K562 (cell line): ENCODE measurements at regions not wholly inside any gene's neighbourhood (a gene's known extent, or its start where the extent isn't known, plus 50 kb on each side); places are given as distances from the start of the nearest gene placed in this dataset.

Source experiments
- ATAC-seq: fragments of 200-7000 bp; cut with Tn5 transposase; 3 replicates; pipeline ENCODE4 v1.9.1; 2020; ENCODE audit warnings: moderate library complexity
- BruUV-seq: library from RNA; stranded (reverse); fragments of 400-500 nt; replicated peaks from 2 replicates; lab custom pipeline; 2021; lab: Mats Ljungman, UMichigan
- CTCF ChIA-PET: fragments of 300-600 bp; formaldehyde crosslinking; extraction: SDS; loops from one replicate; lab custom pipeline; 2021; ENCODE audit warnings: low intra/inter-chr PET ratio; lab: Yijun Ruan, JAX
- POLR2A ChIA-PET: fragments of 300-600, 350-650 bp; sonication (Branson Sonifier 250); formaldehyde crosslinking; extraction: SDS; loops from one replicate; lab custom pipeline; 2021; ENCODE audit warnings: antibody characterized with exemption, inconsistent platforms; lab: Yijun Ruan, JAX
- DNase-seq, 4 experiments: peaks; one replicate each; pipeline versions ENCODE4 v3.0.0 to v3.0.0-alpha.2; 2011 to 2018; ENCODE audit warnings: low spot score in 3 of 4, mixed read lengths in 3 of 4; ENCODE audit errors: extremely low read depth in 1 of 4
- FAIRE-seq: peaks from 2 replicates; lab custom pipeline; 2011; peaks lifted over from hg19 to GRCh38; lab: Jason Lieb, UNC
- H2AFZ ChIP-seq: 2 replicates; pipeline ENCODE4 v1.6.0; 2011; ENCODE audit warnings: low read depth, low read length, control low read depth, inconsistent platforms
- H3K27ac ChIP-seq: fragments of 200-600 bp; 3 replicates; pipeline ENCODE4 v1.8.0; 2011; ENCODE audit warnings: low read depth, mild to moderate bottlenecking, control low read depth, inconsistent platforms, low read length, moderate library complexity, mixed read lengths; ENCODE audit errors: extremely low read depth
- H3K27me3 ChIP-seq, 2 experiments: fragments of 300-600 bp in 1 of 2; 2 replicates in 1 of 2; 3 replicates in 1 of 2; pipeline versions ENCODE4 v1.6.0 to v1.8.0; 2011; ENCODE audit warnings: inconsistent platforms in 2 of 2, low read length in 2 of 2, mild to moderate bottlenecking in 1 of 2, mixed read lengths in 1 of 2, moderate library complexity in 1 of 2; ENCODE audit not compliant: control insufficient read depth in 2 of 2, insufficient read depth in 2 of 2
- H3K36me3 ChIP-seq: fragments of 300-600 bp; 3 replicates; pipeline ENCODE4 v1.8.0; 2011; ENCODE audit warnings: mild to moderate bottlenecking, low read length, inconsistent platforms; ENCODE audit not compliant: control insufficient read depth, insufficient read depth
- H3K4me1 ChIP-seq, 2 experiments: fragments of 200-600 bp in 1 of 2; replicated peaks in 1 of 2; 2 replicates in 1 of 2; 3 replicates in 1 of 2; pipeline versions ENCODE4 v1.5.1 to v1.8.0; 2011; ENCODE audit warnings: inconsistent platforms in 2 of 2, low read length in 2 of 2, mild to moderate bottlenecking in 1 of 2, mixed read lengths in 1 of 2, moderate library complexity in 1 of 2; ENCODE audit not compliant: control insufficient read depth in 2 of 2, insufficient read depth in 2 of 2
- H3K4me2 ChIP-seq: 2 replicates; pipeline ENCODE4 v1.6.1; 2011; ENCODE audit warnings: low read length, control low read depth, inconsistent platforms, mixed read lengths; ENCODE audit not compliant: insufficient read depth
- H3K4me3 ChIP-seq: fragments of 200-600 bp; sonication (generic), shearing (Covaris generic); 2 replicates; pipeline ENCODE4 v1.5.1; 2016; ENCODE audit warnings: control low read depth, inconsistent platforms
- H3K79me2 ChIP-seq: fragments of 200-600 bp; 3 replicates; pipeline ENCODE4 v1.8.0; 2011; ENCODE audit warnings: low read length, inconsistent platforms; ENCODE audit not compliant: control insufficient read depth, insufficient read depth
- H3K9ac ChIP-seq, 2 experiments: 2 replicates each; pipeline versions ENCODE4 v1.6.0 to v1.6.1; 2011; ENCODE audit warnings: low read depth in 2 of 2, low read length in 2 of 2, control low read depth in 1 of 2, inconsistent platforms in 1 of 2, mild to moderate bottlenecking in 1 of 2, mixed read lengths in 1 of 2; ENCODE audit not compliant: insufficient read depth in 1 of 2
- H3K9me1 ChIP-seq: one replicate; pipeline ENCODE4 v1.6.0; 2011; ENCODE audit warnings: inconsistent platforms, mild to moderate bottlenecking, low read length, moderate library complexity; ENCODE audit not compliant: control insufficient read depth, insufficient read depth
- H3K9me3 ChIP-seq: replicated peaks from 2 replicates; pipeline ENCODE4 v1.5.1; 2011; ENCODE audit warnings: low read depth, low read length, inconsistent platforms; ENCODE audit not compliant: control insufficient read depth, insufficient read depth
- H4K20me1 ChIP-seq: replicated peaks from 2 replicates; pipeline ENCODE4 v1.6.1; 2011; ENCODE audit warnings: low read length, inconsistent platforms, mixed read lengths; ENCODE audit not compliant: control insufficient read depth, insufficient read depth
- EP300 ChIP-seq: IDR thresholded peaks from 2 replicates; pipeline ENCODE4 v1.6.1; 2012; ENCODE audit warnings: low read length, improper control_type of control experiment
- NFATC3 ChIP-seq: fragments of 450-650 bp; IDR thresholded peaks from 2 replicates; pipeline ENCODE4 v1.6.1; 2017; ENCODE audit warnings: mild to moderate bottlenecking
- PHF8 ChIP-seq: fragments of 200-600 bp; sonication (generic); IDR thresholded peaks from 2 replicates; pipeline ENCODE4 v1.6.1; 2012; ENCODE audit warnings: mixed run types, mild to moderate bottlenecking, inconsistent platforms, low read length, moderate library complexity, borderline replicate concordance
- SAFB2 ChIP-seq: fragments of 200-400 bp; formaldehyde crosslinking; IDR thresholded peaks from 2 replicates; pipeline ENCODE4 v1.6.1; 2018; ENCODE audit warnings: borderline replicate concordance, low read length, low read depth, moderate library complexity; ENCODE audit not compliant: severe bottlenecking
- SMC3 ChIP-seq: conservative IDR thresholded peaks from 2 replicates; pipeline ENCODE4 v1.6.1; 2011; ENCODE audit warnings: low read depth, low read length, improper control_type of control experiment; ENCODE audit not compliant: insufficient read depth
- ZBTB8A ChIP-seq: fragments of 450-650 bp; IDR thresholded peaks from 2 replicates; pipeline ENCODE4 v1.6.1; 2018; ENCODE audit warnings: mild to moderate bottlenecking, moderate library complexity; ENCODE audit not compliant: partially characterized antibody
- ZFX ChIP-seq: sonication (generic); formaldehyde crosslinking; IDR thresholded peaks from 2 replicates; pipeline ENCODE4 v1.8.0; 2022; ENCODE audit warnings: mild to moderate bottlenecking, missing genetic modification reagents, moderate library complexity
- ZNF184 ChIP-seq: sonication (generic); formaldehyde crosslinking; IDR thresholded peaks from 2 replicates; pipeline ENCODE4 v1.5.0; 2020; ENCODE audit warnings: missing genetic modification reagents
- ZNF197 ChIP-seq: fragments of 200-800 bp; sonication (Bioruptor generic); IDR thresholded peaks from 2 replicates; pipeline ENCODE4 v1.6.1; 2016; ENCODE audit warnings: low read depth, missing genetic modification characterization, missing compliant biosample characterization
- WGBS: fragments of 100-300 bp; shearing (Covaris generic); methylation state at CpG from one replicate; pipeline ENCODE4 v1.1.6; 2016; ENCODE audit warnings: low coverage, mixed read lengths; ENCODE audit not compliant: insufficient coverage; ENCODE audit errors: missing lambda C conversion rate; 5-methylcytosine and 5-hydroxymethylcytosine counted together
- in situ Hi-C: fragments of 300-500 bp; cut with MboI; formaldehyde crosslinking; loops from 4 replicates; pipeline ENCODE4 v1.15.0; 2018; ENCODE audit warnings: inconsistent platforms, mixed read lengths
- intact Hi-C: fragments of 100-400 bp; cut with micrococcal nuclease; formaldehyde crosslinking; loops from 2 replicates; pipeline ENCODE4 v1.14.2; 2022
- TF ChIP-seq, protein P1 (sequence below): fragments of 450-650 bp; IDR thresholded peaks from 2 replicates; pipeline ENCODE4 v1.6.1; 2016; ENCODE audit warnings: mild to moderate bottlenecking
- TF ChIP-seq, protein P2 (sequence below): fragments of 450-650 bp; formaldehyde crosslinking; IDR thresholded peaks from 2 replicates; pipeline ENCODE4 v1.4.0; 2022; ENCODE audit warnings: missing genetic modification characterization
- TF ChIP-seq, protein P3 (sequence below): sonication (generic); formaldehyde crosslinking; IDR thresholded peaks from 2 replicates; pipeline ENCODE4 v1.8.1; 2023; ENCODE audit warnings: missing genetic modification reagents, mild to moderate bottlenecking, borderline replicate concordance
- TF ChIP-seq, protein P4 (sequence below): sonication (generic); IDR thresholded peaks from 2 replicates; pipeline ENCODE4 v1.6.1; 2016

DNA sequence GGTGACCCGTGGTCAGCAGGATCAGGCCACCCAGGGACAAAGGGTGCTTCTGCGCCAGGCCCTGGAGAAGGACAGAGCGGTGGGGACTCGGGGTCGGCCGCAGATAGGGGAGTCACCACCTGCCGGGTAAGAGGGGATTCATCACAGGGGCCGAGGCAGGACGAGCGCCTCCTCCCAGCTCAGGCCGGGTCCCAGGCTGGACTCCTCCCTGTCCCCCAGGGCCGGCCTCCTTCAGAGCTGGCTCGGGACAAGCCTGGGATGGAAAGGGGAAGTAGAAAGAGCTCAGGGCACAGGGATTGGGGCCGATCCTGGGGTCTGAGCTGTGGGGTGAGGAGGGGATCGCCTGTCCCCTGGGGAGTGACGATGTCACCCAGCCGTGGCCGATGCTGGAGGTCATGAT, 139.4 kb downstream of the GPCPD1 start:
- in situ Hi-C loops (no loop called here), intact Hi-C loops (no loop called here)
- H3K36me3 ChIP-seq, result no peaks in the 10 kb centered on the region
- CTCF ChIA-PET, result no interaction called here
- no peak for FAIRE-seq
- H3K27me3 ChIP-seq, result peaks cover 0 to 2% of the 10 kb centered on the region in 2 experiments; a peak in 2 of 5 replicates
- no peak for TF ChIP-seq SAFB2
- no peak for TF ChIP-seq NFATC3
- TF ChIP-seq, protein P1, sequence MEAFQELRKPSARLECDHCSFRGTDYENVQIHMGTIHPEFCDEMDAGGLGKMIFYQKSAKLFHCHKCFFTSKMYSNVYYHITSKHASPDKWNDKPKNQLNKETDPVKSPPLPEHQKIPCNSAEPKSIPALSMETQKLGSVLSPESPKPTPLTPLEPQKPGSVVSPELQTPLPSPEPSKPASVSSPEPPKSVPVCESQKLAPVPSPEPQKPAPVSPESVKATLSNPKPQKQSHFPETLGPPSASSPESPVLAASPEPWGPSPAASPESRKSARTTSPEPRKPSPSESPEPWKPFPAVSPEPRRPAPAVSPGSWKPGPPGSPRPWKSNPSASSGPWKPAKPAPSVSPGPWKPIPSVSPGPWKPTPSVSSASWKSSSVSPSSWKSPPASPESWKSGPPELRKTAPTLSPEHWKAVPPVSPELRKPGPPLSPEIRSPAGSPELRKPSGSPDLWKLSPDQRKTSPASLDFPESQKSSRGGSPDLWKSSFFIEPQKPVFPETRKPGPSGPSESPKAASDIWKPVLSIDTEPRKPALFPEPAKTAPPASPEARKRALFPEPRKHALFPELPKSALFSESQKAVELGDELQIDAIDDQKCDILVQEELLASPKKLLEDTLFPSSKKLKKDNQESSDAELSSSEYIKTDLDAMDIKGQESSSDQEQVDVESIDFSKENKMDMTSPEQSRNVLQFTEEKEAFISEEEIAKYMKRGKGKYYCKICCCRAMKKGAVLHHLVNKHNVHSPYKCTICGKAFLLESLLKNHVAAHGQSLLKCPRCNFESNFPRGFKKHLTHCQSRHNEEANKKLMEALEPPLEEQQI, result no peak
- TF ChIP-seq, protein P2, sequence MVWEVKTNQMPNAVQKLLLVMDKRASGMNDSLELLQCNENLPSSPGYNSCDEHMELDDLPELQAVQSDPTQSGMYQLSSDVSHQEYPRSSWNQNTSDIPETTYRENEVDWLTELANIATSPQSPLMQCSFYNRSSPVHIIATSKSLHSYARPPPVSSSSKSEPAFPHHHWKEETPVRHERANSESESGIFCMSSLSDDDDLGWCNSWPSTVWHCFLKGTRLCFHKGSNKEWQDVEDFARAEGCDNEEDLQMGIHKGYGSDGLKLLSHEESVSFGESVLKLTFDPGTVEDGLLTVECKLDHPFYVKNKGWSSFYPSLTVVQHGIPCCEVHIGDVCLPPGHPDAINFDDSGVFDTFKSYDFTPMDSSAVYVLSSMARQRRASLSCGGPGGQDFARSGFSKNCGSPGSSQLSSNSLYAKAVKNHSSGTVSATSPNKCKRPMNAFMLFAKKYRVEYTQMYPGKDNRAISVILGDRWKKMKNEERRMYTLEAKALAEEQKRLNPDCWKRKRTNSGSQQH (CRISPR knock-in tag), result no peak
- TF ChIP-seq EP300, result no peak
- TF ChIP-seq PHF8, result peak; percentile 6; the same call in 1 of the 2 replicates
- TF ChIP-seq, protein P3, sequence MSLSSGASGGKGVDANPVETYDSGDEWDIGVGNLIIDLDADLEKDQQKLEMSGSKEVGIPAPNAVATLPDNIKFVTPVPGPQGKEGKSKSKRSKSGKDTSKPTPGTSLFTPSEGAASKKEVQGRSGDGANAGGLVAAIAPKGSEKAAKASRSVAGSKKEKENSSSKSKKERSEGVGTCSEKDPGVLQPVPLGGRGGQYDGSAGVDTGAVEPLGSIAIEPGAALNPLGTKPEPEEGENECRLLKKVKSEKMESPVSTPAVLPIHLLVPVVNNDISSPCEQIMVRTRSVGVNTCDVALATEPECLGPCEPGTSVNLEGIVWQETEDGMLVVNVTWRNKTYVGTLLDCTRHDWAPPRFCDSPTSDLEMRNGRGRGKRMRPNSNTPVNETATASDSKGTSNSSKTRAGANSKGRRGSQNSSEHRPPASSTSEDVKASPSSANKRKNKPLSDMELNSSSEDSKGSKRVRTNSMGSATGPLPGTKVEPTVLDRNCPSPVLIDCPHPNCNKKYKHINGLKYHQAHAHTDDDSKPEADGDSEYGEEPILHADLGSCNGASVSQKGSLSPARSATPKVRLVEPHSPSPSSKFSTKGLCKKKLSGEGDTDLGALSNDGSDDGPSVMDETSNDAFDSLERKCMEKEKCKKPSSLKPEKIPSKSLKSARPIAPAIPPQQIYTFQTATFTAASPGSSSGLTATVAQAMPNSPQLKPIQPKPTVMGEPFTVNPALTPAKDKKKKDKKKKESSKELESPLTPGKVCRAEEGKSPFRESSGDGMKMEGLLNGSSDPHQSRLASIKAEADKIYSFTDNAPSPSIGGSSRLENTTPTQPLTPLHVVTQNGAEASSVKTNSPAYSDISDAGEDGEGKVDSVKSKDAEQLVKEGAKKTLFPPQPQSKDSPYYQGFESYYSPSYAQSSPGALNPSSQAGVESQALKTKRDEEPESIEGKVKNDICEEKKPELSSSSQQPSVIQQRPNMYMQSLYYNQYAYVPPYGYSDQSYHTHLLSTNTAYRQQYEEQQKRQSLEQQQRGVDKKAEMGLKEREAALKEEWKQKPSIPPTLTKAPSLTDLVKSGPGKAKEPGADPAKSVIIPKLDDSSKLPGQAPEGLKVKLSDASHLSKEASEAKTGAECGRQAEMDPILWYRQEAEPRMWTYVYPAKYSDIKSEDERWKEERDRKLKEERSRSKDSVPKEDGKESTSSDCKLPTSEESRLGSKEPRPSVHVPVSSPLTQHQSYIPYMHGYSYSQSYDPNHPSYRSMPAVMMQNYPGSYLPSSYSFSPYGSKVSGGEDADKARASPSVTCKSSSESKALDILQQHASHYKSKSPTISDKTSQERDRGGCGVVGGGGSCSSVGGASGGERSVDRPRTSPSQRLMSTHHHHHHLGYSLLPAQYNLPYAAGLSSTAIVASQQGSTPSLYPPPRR, result no peak
- no peak for TF ChIP-seq ZNF184 (CRISPR knock-in tag)
- TF ChIP-seq, protein P4, sequence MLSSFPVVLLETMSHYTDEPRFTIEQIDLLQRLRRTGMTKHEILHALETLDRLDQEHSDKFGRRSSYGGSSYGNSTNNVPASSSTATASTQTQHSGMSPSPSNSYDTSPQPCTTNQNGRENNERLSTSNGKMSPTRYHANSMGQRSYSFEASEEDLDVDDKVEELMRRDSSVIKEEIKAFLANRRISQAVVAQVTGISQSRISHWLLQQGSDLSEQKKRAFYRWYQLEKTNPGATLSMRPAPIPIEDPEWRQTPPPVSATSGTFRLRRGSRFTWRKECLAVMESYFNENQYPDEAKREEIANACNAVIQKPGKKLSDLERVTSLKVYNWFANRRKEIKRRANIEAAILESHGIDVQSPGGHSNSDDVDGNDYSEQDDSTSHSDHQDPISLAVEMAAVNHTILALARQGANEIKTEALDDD, result no peak
- peak; percentile 27; the same call in 1 of the 2 replicates for TF ChIP-seq ZFX (CRISPR knock-in tag)
- no peak for TF ChIP-seq ZNF197 (CRISPR knock-in tag)
- TF ChIP-seq ZBTB8A, result no peak
- TF ChIP-seq SMC3, result no peak
- ATAC-seq, result peak; percentile 69
- no peak overlapping the region; the same call in 1 of the 2 replicates for H3K4me2 ChIP-seq
- no peaks in the 10 kb centered on the region for H3K79me2 ChIP-seq
- no peaks in the 10 kb centered on the region for H3K9me1 ChIP-seq
- no peaks in the 10 kb centered on the region for H4K20me1 ChIP-seq
- peaks cover 0 to 8% of the 10 kb centered on the region in 2 experiments; a peak in 2 of 5 replicates for H3K4me1 ChIP-seq
- no peak for DNase-seq
- peak overlapping the region; percentile 30 to 78; a peak in 3 of 4 replicates for H3K9ac ChIP-seq
- H3K9me3 ChIP-seq, result no peaks in the 10 kb centered on the region
- H3K4me3 ChIP-seq, result peak overlapping the region; percentile 22
- no TSS peak for BruUV-seq
- POLR2A ChIA-PET, result interaction anchor here (0.6 kb wide), 2 partner anchors 15 to 23 kb away, joined by 3 read pairs; no protein-coding TSS in a partner anchor
- H3K27ac ChIP-seq, result no peak overlapping the region
- H2AFZ ChIP-seq, result peak overlapping the region; percentile 81
- 4% methylated on average over 11 of the region's 18 CpGs for WGBS
